ENCODE measurements at regions not wholly inside any gene's neighbourhood (a gene's known extent, or its start where the extent isn't known, plus 50 kb on each side); places are given as distances from the start of the nearest gene placed in this dataset.

DNA sequence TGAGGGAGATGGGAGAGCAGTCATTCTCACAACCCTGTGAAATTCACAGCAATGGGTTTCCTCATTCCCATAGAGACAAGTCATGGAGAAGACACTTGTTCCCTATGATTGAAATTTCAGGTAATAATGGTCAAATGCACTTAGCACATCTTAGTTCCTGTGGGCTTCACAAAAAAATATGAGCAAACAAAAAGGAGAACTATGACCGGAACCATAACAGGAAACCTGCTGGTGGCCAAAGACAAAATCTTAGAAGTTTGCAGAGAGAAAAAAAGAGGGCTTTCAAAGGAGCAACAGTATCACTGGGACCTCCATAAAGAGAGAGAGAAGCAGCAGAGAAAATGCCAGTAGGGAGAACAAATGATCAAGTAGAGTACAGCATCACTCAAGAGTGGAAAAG, 138.9 kb upstream of the APCDD1 start:
- no peak overlapping the region for H3K9ac ChIP-seq (ENCODE audit: low read length)
- H4K20me1 ChIP-seq (ENCODE audit: insufficient read depth), result no peaks in the 10 kb centered on the region
- H3K36me3 ChIP-seq (ENCODE audit: insufficient read depth, low read length), result no peaks in the 10 kb centered on the region
- H2AFZ ChIP-seq (ENCODE audit: low read depth, low read length), result no peak overlapping the region
- H3K9me3 ChIP-seq (ENCODE audit: low read length), result no peaks in the 10 kb centered on the region
- no peaks in the 10 kb centered on the region for H3K27me3 ChIP-seq (ENCODE audit: insufficient read depth, low read depth, low read length)
- H3K27ac ChIP-seq (ENCODE audit: low read length), result no peak overlapping the region
- no peak overlapping the region for H3K4me3 ChIP-seq (ENCODE audit: low read length)
- TF ChIP-seq EZH2 (IDR thresholded peaks at IDR 0.05; ENCODE audit: borderline replicate concordance, insufficient read depth, low read length, poor library complexity, severe bottlenecking), result no peak
- TF ChIP-seq EP300 (conservative IDR thresholded peaks at IDR 0.05; ENCODE audit: poor library complexity, severe bottlenecking), result no peak
- TF ChIP-seq RAD21 (conservative IDR thresholded peaks at IDR 0.05), result no peak
- TF ChIP-seq SMC3 (conservative IDR thresholded peaks at IDR 0.05; ENCODE audit: poor library complexity), result no peak
- no peak for TF ChIP-seq MXI1 (conservative IDR thresholded peaks at IDR 0.05; ENCODE audit: poor library complexity, severe bottlenecking)
- TF ChIP-seq, protein P1, sequence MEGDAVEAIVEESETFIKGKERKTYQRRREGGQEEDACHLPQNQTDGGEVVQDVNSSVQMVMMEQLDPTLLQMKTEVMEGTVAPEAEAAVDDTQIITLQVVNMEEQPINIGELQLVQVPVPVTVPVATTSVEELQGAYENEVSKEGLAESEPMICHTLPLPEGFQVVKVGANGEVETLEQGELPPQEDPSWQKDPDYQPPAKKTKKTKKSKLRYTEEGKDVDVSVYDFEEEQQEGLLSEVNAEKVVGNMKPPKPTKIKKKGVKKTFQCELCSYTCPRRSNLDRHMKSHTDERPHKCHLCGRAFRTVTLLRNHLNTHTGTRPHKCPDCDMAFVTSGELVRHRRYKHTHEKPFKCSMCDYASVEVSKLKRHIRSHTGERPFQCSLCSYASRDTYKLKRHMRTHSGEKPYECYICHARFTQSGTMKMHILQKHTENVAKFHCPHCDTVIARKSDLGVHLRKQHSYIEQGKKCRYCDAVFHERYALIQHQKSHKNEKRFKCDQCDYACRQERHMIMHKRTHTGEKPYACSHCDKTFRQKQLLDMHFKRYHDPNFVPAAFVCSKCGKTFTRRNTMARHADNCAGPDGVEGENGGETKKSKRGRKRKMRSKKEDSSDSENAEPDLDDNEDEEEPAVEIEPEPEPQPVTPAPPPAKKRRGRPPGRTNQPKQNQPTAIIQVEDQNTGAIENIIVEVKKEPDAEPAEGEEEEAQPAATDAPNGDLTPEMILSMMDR (IDR thresholded peaks at IDR 0.05; ENCODE audit: poor library complexity, severe bottlenecking), result no peak
- TF ChIP-seq, protein P2, sequence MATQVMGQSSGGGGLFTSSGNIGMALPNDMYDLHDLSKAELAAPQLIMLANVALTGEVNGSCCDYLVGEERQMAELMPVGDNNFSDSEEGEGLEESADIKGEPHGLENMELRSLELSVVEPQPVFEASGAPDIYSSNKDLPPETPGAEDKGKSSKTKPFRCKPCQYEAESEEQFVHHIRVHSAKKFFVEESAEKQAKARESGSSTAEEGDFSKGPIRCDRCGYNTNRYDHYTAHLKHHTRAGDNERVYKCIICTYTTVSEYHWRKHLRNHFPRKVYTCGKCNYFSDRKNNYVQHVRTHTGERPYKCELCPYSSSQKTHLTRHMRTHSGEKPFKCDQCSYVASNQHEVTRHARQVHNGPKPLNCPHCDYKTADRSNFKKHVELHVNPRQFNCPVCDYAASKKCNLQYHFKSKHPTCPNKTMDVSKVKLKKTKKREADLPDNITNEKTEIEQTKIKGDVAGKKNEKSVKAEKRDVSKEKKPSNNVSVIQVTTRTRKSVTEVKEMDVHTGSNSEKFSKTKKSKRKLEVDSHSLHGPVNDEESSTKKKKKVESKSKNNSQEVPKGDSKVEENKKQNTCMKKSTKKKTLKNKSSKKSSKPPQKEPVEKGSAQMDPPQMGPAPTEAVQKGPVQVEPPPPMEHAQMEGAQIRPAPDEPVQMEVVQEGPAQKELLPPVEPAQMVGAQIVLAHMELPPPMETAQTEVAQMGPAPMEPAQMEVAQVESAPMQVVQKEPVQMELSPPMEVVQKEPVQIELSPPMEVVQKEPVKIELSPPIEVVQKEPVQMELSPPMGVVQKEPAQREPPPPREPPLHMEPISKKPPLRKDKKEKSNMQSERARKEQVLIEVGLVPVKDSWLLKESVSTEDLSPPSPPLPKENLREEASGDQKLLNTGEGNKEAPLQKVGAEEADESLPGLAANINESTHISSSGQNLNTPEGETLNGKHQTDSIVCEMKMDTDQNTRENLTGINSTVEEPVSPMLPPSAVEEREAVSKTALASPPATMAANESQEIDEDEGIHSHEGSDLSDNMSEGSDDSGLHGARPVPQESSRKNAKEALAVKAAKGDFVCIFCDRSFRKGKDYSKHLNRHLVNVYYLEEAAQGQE (IDR thresholded peaks at IDR 0.05; ENCODE audit: borderline replicate concordance), result no peak
- TF ChIP-seq TAF1 (IDR thresholded peaks at IDR 0.05; ENCODE audit: low read depth), result no peak
- no peak for TF ChIP-seq POLR2AphosphoS5 (IDR thresholded peaks at IDR 0.05)
- no peaks in the 10 kb centered on the region for H3K9me2 ChIP-seq (ENCODE audit: insufficient read depth, low read length)
- H3F3A ChIP-seq (ENCODE audit: insufficient read depth, low read length, poor library complexity, severe bottlenecking), result no peaks in the 10 kb centered on the region
- H3K4me2 ChIP-seq (ENCODE audit: low read length), result no peak overlapping the region
- no peaks in the 10 kb centered on the region for H3K79me2 ChIP-seq (replicated peaks; ENCODE audit: insufficient read depth, low read length)

DNA sequence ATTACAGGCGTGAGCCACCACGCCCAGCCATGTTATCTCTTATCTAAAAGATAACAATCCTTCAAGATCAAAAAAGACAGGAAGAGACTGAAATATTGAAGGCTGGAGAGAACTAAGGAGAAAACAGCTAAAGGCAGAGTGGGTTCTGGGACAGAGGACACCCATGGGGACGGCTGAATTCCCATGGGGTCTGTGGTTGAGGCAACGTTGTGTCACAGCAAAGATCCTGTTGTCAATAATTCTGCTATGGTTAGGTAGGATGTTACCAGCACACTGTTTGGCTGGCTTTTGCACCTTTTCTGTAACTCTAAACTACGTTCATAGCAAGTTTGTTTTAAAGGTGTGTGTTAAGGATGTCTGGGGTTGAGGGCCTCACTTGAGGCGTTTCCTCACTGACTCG, 137.7 kb upstream of the APCDD1 start:
- H4K20me1 ChIP-seq (ENCODE audit: insufficient read depth), result no peaks in the 10 kb centered on the region
- H3K27ac ChIP-seq (ENCODE audit: low read length), result no peak overlapping the region
- TF ChIP-seq, protein P1 (IDR thresholded peaks at IDR 0.05; ENCODE audit: poor library complexity, severe bottlenecking), result no peak
- no peak for TF ChIP-seq TAF1 (IDR thresholded peaks at IDR 0.05; ENCODE audit: low read depth)
- no peak for TF ChIP-seq EZH2 (IDR thresholded peaks at IDR 0.05; ENCODE audit: borderline replicate concordance, insufficient read depth, low read length, poor library complexity, severe bottlenecking)
- H3F3A ChIP-seq (ENCODE audit: insufficient read depth, low read length, poor library complexity, severe bottlenecking), result no peaks in the 10 kb centered on the region
- no peak overlapping the region for H3K9ac ChIP-seq (ENCODE audit: low read length)
- H3K4me2 ChIP-seq (ENCODE audit: low read length), result no peak overlapping the region
- H3K36me3 ChIP-seq (ENCODE audit: insufficient read depth, low read length), result no peaks in the 10 kb centered on the region
- no peak overlapping the region for H2AFZ ChIP-seq (ENCODE audit: low read depth, low read length)
- H3K9me2 ChIP-seq (ENCODE audit: insufficient read depth, low read length), result no peaks in the 10 kb centered on the region
- H3K27me3 ChIP-seq (ENCODE audit: insufficient read depth, low read depth, low read length), result no peaks in the 10 kb centered on the region
- no peaks in the 10 kb centered on the region for H3K9me3 ChIP-seq (ENCODE audit: low read length)
- no peak overlapping the region for H3K4me3 ChIP-seq (ENCODE audit: low read length)
- no peaks in the 10 kb centered on the region for H3K79me2 ChIP-seq (replicated peaks; ENCODE audit: insufficient read depth, low read length)
